IMR-90 (cell line): ENCODE measurements at regions not wholly inside any gene's neighbourhood (a gene's known extent, or its start where the extent isn't known, plus 50 kb on each side); places are given as distances from the start of the nearest gene placed in this dataset.
A peak's percentile ranks its signal among the peaks of the same experiment; 100 is the strongest.

ENCODE experiments used
- ATAC-seq: fragments of 200-7000 bp; cut with Tn5 transposase; 2 replicates; pipeline ENCODE4 v1.9.1; 2020; ENCODE audit warnings: low read depth, mild to moderate bottlenecking, moderate library complexity
- BruUV-seq: library from RNA; stranded (reverse); fragments of 400-500 nt; replicated peaks from 2 replicates; lab custom pipeline; 2021; lab: Mats Ljungman, UMichigan
- CTCF ChIA-PET: fragments of 300-600 bp; formaldehyde crosslinking; extraction: SDS; loops from one replicate; lab custom pipeline; 2021; ENCODE audit warnings: antibody characterized with exemption; lab: Yijun Ruan, JAX
- POLR2A ChIA-PET: fragments of 300-600 bp; sonication (Branson Sonifier 250); formaldehyde crosslinking; loops from one replicate; lab custom pipeline; 2022; ENCODE audit warnings: antibody characterized with exemption; ENCODE audit not compliant: unreplicated experiment; lab: Charles Lee
- DNase-seq: peaks from one replicate; pipeline ENCODE4 v3.0.0; 2013
- H2AFZ ChIP-seq: replicated peaks from 2 replicates; pipeline ENCODE3; 2013; ENCODE audit warnings: low read length, mild to moderate bottlenecking; ENCODE audit not compliant: poor library complexity
- H2AK5ac ChIP-seq: 2 replicates; pipeline ENCODE4 v1.6.1; 2013; ENCODE audit warnings: low read depth, low read length, inconsistent platforms
- H2AK9ac ChIP-seq: replicated peaks from 2 replicates; pipeline ENCODE3; 2013; ENCODE audit warnings: mild to moderate bottlenecking, low read depth, low read length, moderate library complexity; ENCODE audit not compliant: poor library complexity
- H2BK120ac ChIP-seq: 2 replicates; pipeline ENCODE4 v1.6.1; 2013; ENCODE audit warnings: low read depth, low read length, inconsistent platforms
- H2BK15ac ChIP-seq: 3 replicates; pipeline ENCODE4 v1.6.1; 2013; ENCODE audit warnings: low read depth, low read length, inconsistent platforms
- H2BK20ac ChIP-seq: 2 replicates; pipeline ENCODE4 v1.6.1; 2013; ENCODE audit warnings: low read depth, mild to moderate bottlenecking, inconsistent platforms, low read length, moderate library complexity
- H2BK5ac ChIP-seq: 2 replicates; pipeline ENCODE4 v1.6.1; 2013; ENCODE audit warnings: mild to moderate bottlenecking, low read depth, low read length, inconsistent platforms; ENCODE audit not compliant: poor library complexity, severe bottlenecking
- H3K14ac ChIP-seq: replicated peaks from 2 replicates; pipeline ENCODE4 v1.6.1; 2013; ENCODE audit warnings: low read depth, low read length, inconsistent platforms
- H3K18ac ChIP-seq: 2 replicates; pipeline ENCODE4 v1.6.1; 2013; ENCODE audit warnings: low read depth, low read length, control low read depth
- H3K23ac ChIP-seq: 2 replicates; pipeline ENCODE4 v1.6.1; 2013; ENCODE audit warnings: low read depth, low read length, inconsistent platforms
- H3K27ac ChIP-seq: 2 replicates; pipeline ENCODE4 v1.5.1; 2013; ENCODE audit warnings: mild to moderate bottlenecking, control low read depth, low read length; ENCODE audit not compliant: insufficient read depth
- H3K27me3 ChIP-seq: 2 replicates; pipeline ENCODE4 v1.6.1; 2013; ENCODE audit warnings: low read length; ENCODE audit not compliant: control insufficient read depth, insufficient read depth
- H3K36me3 ChIP-seq: 2 replicates; pipeline ENCODE4 v1.6.1; 2013; ENCODE audit warnings: low read length, mixed read lengths; ENCODE audit not compliant: control insufficient read depth, insufficient read depth
- H3K4ac ChIP-seq: 2 replicates; pipeline ENCODE4 v1.6.1; 2013; ENCODE audit warnings: low read depth, low read length, inconsistent platforms
- H3K4me1 ChIP-seq: 2 replicates; pipeline ENCODE4 v1.6.1; 2013; ENCODE audit warnings: low read length, mixed read lengths; ENCODE audit not compliant: control insufficient read depth, insufficient read depth
- H3K4me2 ChIP-seq: 2 replicates; pipeline ENCODE4 v1.6.1; 2013; ENCODE audit warnings: low read depth, mild to moderate bottlenecking, control low read depth, low read length, moderate library complexity
- H3K4me3 ChIP-seq: 2 replicates; pipeline ENCODE4 v1.5.1; 2013; ENCODE audit warnings: low read depth, mild to moderate bottlenecking, control low read depth, low read length, moderate library complexity; ENCODE audit not compliant: insufficient read depth
- H3K56ac ChIP-seq: 2 replicates; pipeline ENCODE4 v1.6.1; 2013; ENCODE audit warnings: low read length, inconsistent platforms; ENCODE audit not compliant: insufficient read depth; ENCODE audit errors: extremely low read depth
- H3K79me1 ChIP-seq, 2 experiments: 2 replicates each; pipeline ENCODE4 v1.6.1; 2013; ENCODE audit warnings: low read length in 2 of 2, inconsistent platforms in 1 of 2, low read depth in 1 of 2
- H3K9ac ChIP-seq: 2 replicates; pipeline ENCODE4 v1.6.1; 2013; ENCODE audit warnings: low read depth, low read length, control low read depth
- H3K9me1 ChIP-seq: 2 replicates; pipeline ENCODE4 v1.6.1; 2013; ENCODE audit warnings: low read length, inconsistent platforms; ENCODE audit not compliant: insufficient read depth
- H3K9me3 ChIP-seq: 2 replicates; pipeline ENCODE4 v1.6.1; 2013; ENCODE audit warnings: low read length; ENCODE audit not compliant: control insufficient read depth, insufficient read depth
- H4K20me1 ChIP-seq: 2 replicates; pipeline ENCODE4 v1.6.1; 2013; ENCODE audit warnings: low read length, inconsistent platforms; ENCODE audit not compliant: insufficient read depth
- H4K5ac ChIP-seq: 2 replicates; pipeline ENCODE4 v1.6.1; 2013; ENCODE audit warnings: mild to moderate bottlenecking, low read depth, low read length, control low read depth
- H4K8ac ChIP-seq, 2 experiments: 2 replicates each; pipeline ENCODE4 v1.6.1; 2013; ENCODE audit warnings: low read depth in 2 of 2, low read length in 2 of 2, control low read depth in 1 of 2, inconsistent platforms in 1 of 2
- H4K91ac ChIP-seq: 2 replicates; pipeline ENCODE4 v1.6.1; 2013; ENCODE audit warnings: low read depth, low read length, inconsistent platforms; ENCODE audit not compliant: insufficient read depth
- CHD1 ChIP-seq: IDR thresholded peaks from 2 replicates; pipeline ENCODE4 v1.6.1; 2012; ENCODE audit warnings: low read depth, low read length, improper control_type of control experiment
- MAFK ChIP-seq: IDR thresholded peaks from 2 replicates; pipeline ENCODE4 v1.6.1; 2012; ENCODE audit warnings: low read depth, low read length, improper control_type of control experiment
- dilution Hi-C: fragments of 300-500 bp; cut with HindIII; formaldehyde crosslinking; loops from one replicate; pipeline ENCODE4 v1.14.3; 2018; ENCODE audit warnings: low sequenced_read_pairs; ENCODE audit not compliant: unreplicated experiment
- in situ Hi-C: fragments of 300-500 bp; cut with MboI; formaldehyde crosslinking; loops from 3 replicates; pipeline ENCODE4 v1.14.3; 2019; ENCODE audit warnings: low sequenced_read_pairs, inconsistent platforms, mixed read lengths
- intact Hi-C: fragments of 100-400 bp; cut with micrococcal nuclease; formaldehyde crosslinking; loops from 2 replicates; pipeline ENCODE4 v1.10.0; 2022

- Histone ChIP-seq H4K8ac (no peak overlapping the region), H2AK5ac (no peak overlapping the region), H3K14ac (no peak overlapping the region), H2BK5ac (no peak overlapping the region), H4K20me1 (no peaks in the 10 kb centered on the region), H3K79me1 (no peaks in the 10 kb centered on the region), H3K27me3 (no peaks in the 10 kb centered on the region), H2AK9ac (no peak overlapping the region), H3K9me3 (no peaks in the 10 kb centered on the region), H3K4me1 (no peaks in the 10 kb centered on the region), H3K23ac (no peak overlapping the region), H4K5ac (no peak overlapping the region), H3K4me3 (no peak overlapping the region), H3K36me3 (no peaks in the 10 kb centered on the region), H3K56ac (no peak overlapping the region), H3K9me1 (no peaks in the 10 kb centered on the region), H2BK120ac (no peak overlapping the region), H4K91ac (no peak overlapping the region), H3K27ac (no peak overlapping the region), H3K4ac (no peak overlapping the region), H3K4me2 (no peak overlapping the region), H2BK20ac (no peak overlapping the region), H2AFZ (no peak overlapping the region), H2BK15ac (no peak overlapping the region), H3K9ac (no peak overlapping the region), H3K18ac (no peak overlapping the region)
- no peak for ATAC-seq
- BruUV-seq = no TSS peak
- ChIA-PET POLR2A (no interaction called here), CTCF (no interaction called here)
- no peak for DNase-seq
- TF ChIP-seq CHD1 (no peak), MAFK (peak; percentile 87)
- dilution Hi-C loops (no loop called here), intact Hi-C loops (no loop called here), in situ Hi-C loops (no loop called here)
Measured at GRCh38 chr3:158992463-158992862, 190.6 kb downstream of the MFSD1 start.
